K562 (cell line): ENCODE measurements at regions not wholly inside any gene's neighbourhood (a gene's known extent, or its start where the extent isn't known, plus 50 kb on each side); places are given as distances from the start of the nearest gene placed in this dataset.

Source experiments
- BDP1 ChIP-seq: IDR thresholded peaks from 3 replicates; pipeline ENCODE4 v1.6.1; 2011; ENCODE audit not compliant: insufficient read length, insufficient read depth
- EHMT2 ChIP-seq: fragments of 450-650 bp; IDR thresholded peaks from 2 replicates; pipeline ENCODE4 v1.6.1; 2018; ENCODE audit warnings: antibody characterized with exemption
- ELF4 ChIP-seq: fragments of 450-650 bp; formaldehyde crosslinking; IDR thresholded peaks from 2 replicates; pipeline ENCODE4 v1.4.0; 2022; ENCODE audit warnings: missing genetic modification characterization
- NR3C1 ChIP-seq: sonication (generic); formaldehyde crosslinking; IDR thresholded peaks from 2 replicates; pipeline ENCODE4 v1.8.1; 2022; ENCODE audit warnings: missing genetic modification reagents
- PCBP1 ChIP-seq: fragments of 200-400 bp; formaldehyde crosslinking; IDR thresholded peaks from 2 replicates; pipeline ENCODE4 v1.6.1; 2018; ENCODE audit warnings: mild to moderate bottlenecking, low read depth, low read length; ENCODE audit not compliant: poor library complexity, severe bottlenecking
- SIX5 ChIP-seq, 2 experiments: IDR thresholded peaks; 2 replicates each; pipeline ENCODE4 v1.6.1; 2011; ENCODE audit warnings: low read length in 2 of 2, borderline replicate concordance in 1 of 2, low read depth in 1 of 2, mild to moderate bottlenecking in 1 of 2, moderate library complexity in 1 of 2; ENCODE audit not compliant: insufficient read depth in 1 of 2
- SP2 ChIP-seq: IDR thresholded peaks from 2 replicates; pipeline ENCODE4 v1.6.1; 2011; ENCODE audit warnings: mild to moderate bottlenecking, low read depth, low read length, moderate library complexity; ENCODE audit not compliant: poor library complexity, severe bottlenecking; ENCODE audit errors: extremely low read depth
- TCF7 ChIP-seq: sonication (generic); IDR thresholded peaks from 2 replicates; pipeline ENCODE4 v1.6.1; 2016; ENCODE audit warnings: antibody characterized with exemption, borderline replicate concordance
- TF ChIP-seq, protein P1 (sequence below), 3 experiments: IDR thresholded peaks in 2 of 3; conservative IDR thresholded peaks in 1 of 3; 2 replicates each; pipeline ENCODE4 v1.5.1; 2011 to 2012; ENCODE audit warnings: low read length in 3 of 3, mild to moderate bottlenecking in 3 of 3, control low read depth in 2 of 3, improper control_type of control experiment in 1 of 3, inconsistent platforms in 1 of 3, low read depth in 1 of 3, mixed read lengths in 1 of 3, moderate library complexity in 1 of 3; ENCODE audit not compliant: insufficient read depth in 2 of 3
- TF ChIP-seq, protein P2 (sequence below): sonication (generic); formaldehyde crosslinking; IDR thresholded peaks from 2 replicates; pipeline ENCODE4 v1.8.1; 2023; ENCODE audit warnings: mild to moderate bottlenecking, missing genetic modification reagents

DNA sequence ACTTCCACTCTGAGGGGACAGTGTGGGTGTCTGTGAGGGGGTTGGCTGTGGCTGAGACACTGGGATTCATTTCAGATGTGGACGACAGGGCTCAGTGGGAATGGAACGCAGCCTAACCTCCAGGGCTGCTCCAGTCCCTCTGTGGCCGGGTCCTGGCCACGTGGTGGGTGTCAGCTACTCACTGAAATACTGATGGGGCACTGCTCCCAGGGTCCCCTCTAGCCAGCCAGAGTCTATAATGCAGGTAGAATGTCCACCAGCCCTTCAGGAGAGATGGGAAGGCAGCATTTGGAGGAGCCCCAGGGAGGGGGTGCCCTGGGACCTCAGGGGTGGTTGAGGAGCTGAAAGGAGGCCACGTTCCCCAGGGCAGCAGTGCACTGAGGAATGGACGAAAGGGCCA lies 87.2 kb upstream of the LANCL2 start:
- TF ChIP-seq SP2 (no peak), PCBP1 (no peak), BDP1 (no peak), TCF7 (no peak), NR3C1 (CRISPR knock-in tag) (no peak), EHMT2 (no peak), ELF4 (CRISPR knock-in tag) (no peak), SIX5 (IDR thresholded peaks at IDR 0.05; ENCODE audit: borderline replicate concordance in 1 of 2, insufficient read depth in 1 of 2, low read depth in 1 of 2, low read length in 2 of 2) (no peak)
- TF ChIP-seq, protein P1, sequence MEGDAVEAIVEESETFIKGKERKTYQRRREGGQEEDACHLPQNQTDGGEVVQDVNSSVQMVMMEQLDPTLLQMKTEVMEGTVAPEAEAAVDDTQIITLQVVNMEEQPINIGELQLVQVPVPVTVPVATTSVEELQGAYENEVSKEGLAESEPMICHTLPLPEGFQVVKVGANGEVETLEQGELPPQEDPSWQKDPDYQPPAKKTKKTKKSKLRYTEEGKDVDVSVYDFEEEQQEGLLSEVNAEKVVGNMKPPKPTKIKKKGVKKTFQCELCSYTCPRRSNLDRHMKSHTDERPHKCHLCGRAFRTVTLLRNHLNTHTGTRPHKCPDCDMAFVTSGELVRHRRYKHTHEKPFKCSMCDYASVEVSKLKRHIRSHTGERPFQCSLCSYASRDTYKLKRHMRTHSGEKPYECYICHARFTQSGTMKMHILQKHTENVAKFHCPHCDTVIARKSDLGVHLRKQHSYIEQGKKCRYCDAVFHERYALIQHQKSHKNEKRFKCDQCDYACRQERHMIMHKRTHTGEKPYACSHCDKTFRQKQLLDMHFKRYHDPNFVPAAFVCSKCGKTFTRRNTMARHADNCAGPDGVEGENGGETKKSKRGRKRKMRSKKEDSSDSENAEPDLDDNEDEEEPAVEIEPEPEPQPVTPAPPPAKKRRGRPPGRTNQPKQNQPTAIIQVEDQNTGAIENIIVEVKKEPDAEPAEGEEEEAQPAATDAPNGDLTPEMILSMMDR (IDR thresholded peaks at IDR 0.05 in 2 of 3, conservative IDR thresholded peaks at IDR 0.05 in 1 of 3; ENCODE audit: insufficient read depth in 2 of 3, low read depth in 1 of 3, low read length in 3 of 3) = no peak
- TF ChIP-seq, protein P2, sequence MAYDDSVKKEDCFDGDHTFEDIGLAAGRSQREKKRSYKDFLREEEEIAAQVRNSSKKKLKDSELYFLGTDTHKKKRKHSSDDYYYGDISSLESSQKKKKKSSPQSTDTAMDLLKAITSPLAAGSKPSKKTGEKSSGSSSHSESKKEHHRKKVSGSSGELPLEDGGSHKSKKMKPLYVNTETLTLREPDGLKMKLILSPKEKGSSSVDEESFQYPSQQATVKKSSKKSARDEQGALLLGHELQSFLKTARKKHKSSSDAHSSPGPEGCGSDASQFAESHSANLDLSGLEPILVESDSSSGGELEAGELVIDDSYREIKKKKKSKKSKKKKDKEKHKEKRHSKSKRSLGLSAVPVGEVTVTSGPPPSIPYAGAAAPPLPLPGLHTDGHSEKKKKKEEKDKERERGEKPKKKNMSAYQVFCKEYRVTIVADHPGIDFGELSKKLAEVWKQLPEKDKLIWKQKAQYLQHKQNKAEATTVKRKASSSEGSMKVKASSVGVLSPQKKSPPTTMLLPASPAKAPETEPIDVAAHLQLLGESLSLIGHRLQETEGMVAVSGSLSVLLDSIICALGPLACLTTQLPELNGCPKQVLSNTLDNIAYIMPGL = no peak
